Keratinocyte (primary cell): ENCODE measurements at regions not wholly inside any gene's neighbourhood (a gene's known extent, or its start where the extent isn't known, plus 50 kb on each side); places are given as distances from the start of the nearest gene placed in this dataset.

Experiments used
- DNase-seq: peaks from one replicate; pipeline ENCODE4 v3.0.0-alpha.2; 2011; ENCODE audit warnings: low read depth, missing footprints, low spot score
- FAIRE-seq: peaks from 2 replicates; lab custom pipeline; 2011; peaks lifted over from hg19 to GRCh38; lab: Jason Lieb, UNC
- H2AFZ ChIP-seq: 2 replicates; pipeline ENCODE4 v1.6.0; 2012; ENCODE audit warnings: low read length, control low read depth, inconsistent platforms; ENCODE audit not compliant: control insufficient read depth
- H3K27ac ChIP-seq: 2 replicates; pipeline ENCODE4 v1.5.1; 2011; ENCODE audit warnings: low read length; ENCODE audit not compliant: control insufficient read depth, insufficient read depth
- H3K27me3 ChIP-seq: 3 replicates; pipeline ENCODE4 v1.6.0; 2011; ENCODE audit warnings: low read length; ENCODE audit not compliant: control insufficient read depth, insufficient read depth; ENCODE audit errors: extremely low read depth
- H3K36me3 ChIP-seq, 2 experiments: 2 replicates in 1 of 2; 3 replicates in 1 of 2; pipeline ENCODE4 v1.5.1; 2011; ENCODE audit warnings: low read length in 2 of 2, mild to moderate bottlenecking in 1 of 2; ENCODE audit not compliant: control insufficient read depth in 2 of 2, insufficient read depth in 2 of 2; ENCODE audit errors: extremely low read depth in 1 of 2
- H3K4me1 ChIP-seq: 3 replicates; pipeline ENCODE4 v1.5.1; 2011; ENCODE audit warnings: low read length; ENCODE audit not compliant: control insufficient read depth, insufficient read depth; ENCODE audit errors: extremely low read depth
- H3K4me2 ChIP-seq: 3 replicates; pipeline ENCODE4 v1.6.0; 2011; ENCODE audit warnings: low read depth, low read length; ENCODE audit not compliant: control insufficient read depth, insufficient read depth; ENCODE audit errors: extremely low read depth
- H3K4me3 ChIP-seq, 3 experiments: fragments of 200-600 bp in 1 of 3; sonication (generic) in 1 of 3; 2 replicates in 2 of 3; 3 replicates in 1 of 3; pipeline ENCODE4 v1.5.1; 2011 to 2016; ENCODE audit warnings: low read length in 3 of 3, mild to moderate bottlenecking in 3 of 3, control low read depth in 2 of 3, inconsistent platforms in 1 of 3, low read depth in 1 of 3, mixed read lengths in 1 of 3, mixed run types in 1 of 3, moderate library complexity in 1 of 3; ENCODE audit not compliant: control insufficient read depth in 2 of 3, insufficient read depth in 2 of 3; ENCODE audit errors: extremely low read depth in 1 of 3
- H3K79me2 ChIP-seq: 2 replicates; pipeline ENCODE4 v1.6.0; 2012; ENCODE audit warnings: low read length; ENCODE audit not compliant: control insufficient read depth, insufficient read depth
- H3K9ac ChIP-seq: 3 replicates; pipeline ENCODE4 v1.6.0; 2011; ENCODE audit warnings: low read length; ENCODE audit not compliant: control insufficient read depth, insufficient read depth; ENCODE audit errors: extremely low read depth
- H3K9me1 ChIP-seq: 3 replicates; pipeline ENCODE4 v1.6.0; 2011; ENCODE audit warnings: low read length; ENCODE audit not compliant: control insufficient read depth, insufficient read depth; ENCODE audit errors: extremely low read depth
- H3K9me3 ChIP-seq: 2 replicates; pipeline ENCODE4 v1.5.1; 2012; ENCODE audit warnings: low read depth, low read length; ENCODE audit not compliant: control insufficient read depth
- H4K20me1 ChIP-seq: 3 replicates; pipeline ENCODE4 v1.6.0; 2011; ENCODE audit warnings: low read length; ENCODE audit not compliant: control insufficient read depth, insufficient read depth; ENCODE audit errors: extremely low read depth
- EZH2 ChIP-seq: IDR thresholded peaks from one replicate; pipeline ENCODE4 v1.6.1; 2012; ENCODE audit warnings: inconsistent platforms, mild to moderate bottlenecking, low read length, moderate library complexity
- dilution Hi-C: fragments of 300-500 bp; cut with MboI; formaldehyde crosslinking; loops from one replicate; pipeline ENCODE4 v1.7.0; 2020; ENCODE audit warnings: low sequenced_read_pairs; ENCODE audit not compliant: extremely low pct_ligation_motif_present
- TF ChIP-seq, protein P1 (sequence below), 3 experiments: IDR thresholded peaks in 1 of 3; conservative IDR thresholded peaks in 1 of 3; optimal IDR thresholded peaks in 1 of 3; 2 replicates in 2 of 3; 3 replicates in 1 of 3; pipeline versions ENCODE3 to v1.5.1; 2011; ENCODE audit warnings: low read length in 3 of 3, mild to moderate bottlenecking in 3 of 3, moderate library complexity in 2 of 3, control low read depth in 1 of 3, inconsistent platforms in 1 of 3; ENCODE audit not compliant: insufficient read depth in 2 of 3; ENCODE audit errors: extremely low read depth in 1 of 3

GRCh38 chr5:24732184-24732583 lies 87.4 kb upstream of the CDH10 start:
- dilution Hi-C loops = no loop called here
- Histone ChIP-seq H3K36me3 (no peaks in the 10 kb centered on the region), H3K27ac (no peak overlapping the region), H3K27me3 (no peaks in the 10 kb centered on the region), H2AFZ (no peak overlapping the region), H3K9me3 (no peaks in the 10 kb centered on the region), H3K4me3 (no peak overlapping the region), H3K4me2 (no peak overlapping the region), H3K79me2 (no peaks in the 10 kb centered on the region), H3K4me1 (no peaks in the 10 kb centered on the region), H3K9ac (no peak overlapping the region), H3K9me1 (no peaks in the 10 kb centered on the region), H4K20me1 (no peaks in the 10 kb centered on the region)
- FAIRE-seq (no peak), DNase-seq (no peak)
- TF ChIP-seq, protein P1, sequence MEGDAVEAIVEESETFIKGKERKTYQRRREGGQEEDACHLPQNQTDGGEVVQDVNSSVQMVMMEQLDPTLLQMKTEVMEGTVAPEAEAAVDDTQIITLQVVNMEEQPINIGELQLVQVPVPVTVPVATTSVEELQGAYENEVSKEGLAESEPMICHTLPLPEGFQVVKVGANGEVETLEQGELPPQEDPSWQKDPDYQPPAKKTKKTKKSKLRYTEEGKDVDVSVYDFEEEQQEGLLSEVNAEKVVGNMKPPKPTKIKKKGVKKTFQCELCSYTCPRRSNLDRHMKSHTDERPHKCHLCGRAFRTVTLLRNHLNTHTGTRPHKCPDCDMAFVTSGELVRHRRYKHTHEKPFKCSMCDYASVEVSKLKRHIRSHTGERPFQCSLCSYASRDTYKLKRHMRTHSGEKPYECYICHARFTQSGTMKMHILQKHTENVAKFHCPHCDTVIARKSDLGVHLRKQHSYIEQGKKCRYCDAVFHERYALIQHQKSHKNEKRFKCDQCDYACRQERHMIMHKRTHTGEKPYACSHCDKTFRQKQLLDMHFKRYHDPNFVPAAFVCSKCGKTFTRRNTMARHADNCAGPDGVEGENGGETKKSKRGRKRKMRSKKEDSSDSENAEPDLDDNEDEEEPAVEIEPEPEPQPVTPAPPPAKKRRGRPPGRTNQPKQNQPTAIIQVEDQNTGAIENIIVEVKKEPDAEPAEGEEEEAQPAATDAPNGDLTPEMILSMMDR (optimal IDR thresholded peaks at IDR 0.05 in 1 of 3, IDR thresholded peaks at IDR 0.05 in 1 of 3, conservative IDR thresholded peaks at IDR 0.05 in 1 of 3; ENCODE audit: extremely low read depth in 1 of 3, insufficient read depth in 2 of 3, low read length in 3 of 3) = no peak
- TF ChIP-seq EZH2 = no peak

- H3K4me1 ChIP-seq = no peaks in the 10 kb centered on the region
- no peak for TF ChIP-seq EZH2
- TF ChIP-seq, protein P1 (optimal IDR thresholded peaks at IDR 0.05 in 1 of 3, IDR thresholded peaks at IDR 0.05 in 1 of 3, conservative IDR thresholded peaks at IDR 0.05 in 1 of 3; ENCODE audit: extremely low read depth in 1 of 3, insufficient read depth in 2 of 3, low read length in 3 of 3) = no peak
- H3K27ac ChIP-seq = no peak overlapping the region
- no peak overlapping the region for H2AFZ ChIP-seq
- no peak overlapping the region for H3K9ac ChIP-seq
- dilution Hi-C loops = no loop called here
- H3K4me2 ChIP-seq = no peak overlapping the region
- no peaks in the 10 kb centered on the region for H3K9me3 ChIP-seq
- no peak for DNase-seq
- no peaks in the 10 kb centered on the region for H4K20me1 ChIP-seq
- no peak overlapping the region for H3K4me3 ChIP-seq
- FAIRE-seq = no peak
- no peaks in the 10 kb centered on the region for H3K9me1 ChIP-seq
- no peaks in the 10 kb centered on the region for H3K27me3 ChIP-seq
- H3K79me2 ChIP-seq = no peaks in the 10 kb centered on the region
- H3K36me3 ChIP-seq = no peaks in the 10 kb centered on the region
Observed at GRCh38 chr5:24720743-24721142, 76.0 kb upstream of the CDH10 start.
